ENCODE measurements at regions not wholly inside any gene's neighbourhood (a gene's known extent, or its start where the extent isn't known, plus 50 kb on each side); places are given as distances from the start of the nearest gene placed in this dataset.

- Histone ChIP-seq H3K36me3 (ENCODE audit: insufficient read depth, low read length) (no peaks in the 10 kb centered on the region), H4K20me1 (ENCODE audit: insufficient read depth) (no peaks in the 10 kb centered on the region), H3K9ac (ENCODE audit: low read length) (no peak overlapping the region), H3K79me2 (replicated peaks; ENCODE audit: insufficient read depth, low read length) (no peaks in the 10 kb centered on the region), H3F3A (ENCODE audit: insufficient read depth, low read length, poor library complexity, severe bottlenecking) (no peaks in the 10 kb centered on the region), H3K27ac (ENCODE audit: low read length) (no peak overlapping the region), H3K27me3 (ENCODE audit: insufficient read depth, low read depth, low read length) (no peaks in the 10 kb centered on the region), H2AFZ (ENCODE audit: low read depth, low read length) (no peak overlapping the region), H3K9me2 (ENCODE audit: insufficient read depth, low read length) (no peaks in the 10 kb centered on the region), H3K9me3 (ENCODE audit: low read length) (no peaks in the 10 kb centered on the region), H3K4me3 (ENCODE audit: low read length) (no peak overlapping the region), H3K4me2 (ENCODE audit: low read length) (no peak overlapping the region)
- TF ChIP-seq REST (IDR thresholded peaks at IDR 0.05; ENCODE audit: borderline replicate concordance) (peak; percentile 21), MXI1 (conservative IDR thresholded peaks at IDR 0.05; ENCODE audit: poor library complexity, severe bottlenecking) (no peak), TAF1 (IDR thresholded peaks at IDR 0.05; ENCODE audit: low read depth) (no peak), SMC3 (conservative IDR thresholded peaks at IDR 0.05; ENCODE audit: poor library complexity) (no peak), CTCF (IDR thresholded peaks at IDR 0.05; ENCODE audit: poor library complexity, severe bottlenecking) (no peak), EZH2 (IDR thresholded peaks at IDR 0.05; ENCODE audit: borderline replicate concordance, insufficient read depth, low read length, poor library complexity, severe bottlenecking) (no peak), EP300 (conservative IDR thresholded peaks at IDR 0.05; ENCODE audit: poor library complexity, severe bottlenecking) (no peak), RAD21 (conservative IDR thresholded peaks at IDR 0.05) (no peak), POLR2AphosphoS5 (IDR thresholded peaks at IDR 0.05) (peak; percentile 37)
These were observed 371.0 kb downstream of the ICE1 start for GRCh38 chr5:5793242-5794117.

GRCh38 chr5:5792106-5792505 lies 369.6 kb downstream of the ICE1 start:
- H3K9me2 ChIP-seq (ENCODE audit: insufficient read depth, low read length): no peaks in the 10 kb centered on the region
- no peak overlapping the region for H2AFZ ChIP-seq (ENCODE audit: low read depth, low read length)
- H3K4me2 ChIP-seq (ENCODE audit: low read length): no peak overlapping the region
- no peaks in the 10 kb centered on the region for H4K20me1 ChIP-seq (ENCODE audit: insufficient read depth)
- H3K79me2 ChIP-seq (replicated peaks; ENCODE audit: insufficient read depth, low read length): no peaks in the 10 kb centered on the region
- no peak overlapping the region for H3K9ac ChIP-seq (ENCODE audit: low read length)
- H3K27me3 ChIP-seq (ENCODE audit: insufficient read depth, low read depth, low read length): no peaks in the 10 kb centered on the region
- no peaks in the 10 kb centered on the region for H3K9me3 ChIP-seq (ENCODE audit: low read length)
- no peak for TF ChIP-seq CTCF (IDR thresholded peaks at IDR 0.05; ENCODE audit: poor library complexity, severe bottlenecking)
- TF ChIP-seq MXI1 (conservative IDR thresholded peaks at IDR 0.05; ENCODE audit: poor library complexity, severe bottlenecking): no peak
- no peaks in the 10 kb centered on the region for H3F3A ChIP-seq (ENCODE audit: insufficient read depth, low read length, poor library complexity, severe bottlenecking)
- H3K36me3 ChIP-seq (ENCODE audit: insufficient read depth, low read length): no peaks in the 10 kb centered on the region
- no peak overlapping the region for H3K4me3 ChIP-seq (ENCODE audit: low read length)
- H3K27ac ChIP-seq (ENCODE audit: low read length): peak overlapping the region; percentile 22

All from neural cell (in vitro differentiated cells).